SU-DHL-6 (cell line): ENCODE measurements at regions not wholly inside any gene's neighbourhood (a gene's known extent, or its start where the extent isn't known, plus 50 kb on each side); places are given as distances from the start of the nearest gene placed in this dataset.

Experiments
- H2AFZ ChIP-seq: fragments of 200-600 bp; sonication (generic); 2 replicates; pipeline ENCODE4 v1.6.1; 2014; ENCODE audit warnings: low read depth, mild to moderate bottlenecking, moderate library complexity, mixed read lengths, antibody characterized with exemption, low read length; ENCODE audit not compliant: severe bottlenecking
- H3F3A ChIP-seq: fragments of 200-600 bp; shearing (Covaris generic); 2 replicates; pipeline ENCODE4 v1.6.0; 2016; ENCODE audit warnings: antibody characterized with exemption, mild to moderate bottlenecking; ENCODE audit not compliant: insufficient read depth
- H3K27ac ChIP-seq: fragments of 200-600 bp; sonication (generic); 2 replicates; pipeline ENCODE4 v1.5.1; 2016; ENCODE audit warnings: low read depth, mild to moderate bottlenecking, low read length, moderate library complexity, mixed read lengths
- H3K27me3 ChIP-seq: fragments of 200-600 bp; sonication (generic), shearing (Covaris generic); 2 replicates; pipeline ENCODE4 v1.6.0; 2014; ENCODE audit warnings: mild to moderate bottlenecking, low read length
- H3K36me3 ChIP-seq: fragments of 200-600 bp; sonication (generic); 2 replicates; pipeline ENCODE4 v1.6.1; 2014; ENCODE audit warnings: mild to moderate bottlenecking, low read length, mixed read lengths
- H3K4me2 ChIP-seq: fragments of 300-600, 200-600 bp; shearing (Covaris generic), sonication (generic); 2 replicates; pipeline ENCODE4 v1.6.0; 2014; ENCODE audit warnings: low read length, low read depth, mild to moderate bottlenecking; ENCODE audit not compliant: poor library complexity, severe bottlenecking
- H3K4me3 ChIP-seq: fragments of 200-600 bp; sonication (generic); 2 replicates; pipeline ENCODE4 v1.5.1; 2014; ENCODE audit warnings: antibody characterized with exemption, low read length, mild to moderate bottlenecking, mixed read lengths; ENCODE audit not compliant: insufficient read depth, poor library complexity, severe bottlenecking
- H3K79me2 ChIP-seq: fragments of 200-600 bp; sonication (generic); 2 replicates; pipeline ENCODE4 v1.6.1; 2014; ENCODE audit warnings: mild to moderate bottlenecking, low read length, moderate library complexity; ENCODE audit not compliant: insufficient read depth
- H3K9ac ChIP-seq: fragments of 200-600 bp; sonication (generic); 2 replicates; pipeline ENCODE4 v1.7.0; 2014; ENCODE audit warnings: mild to moderate bottlenecking, low read length
- H3K9me2 ChIP-seq: fragments of 200-600 bp; sonication (generic); replicated peaks from 2 replicates; pipeline ENCODE4 v1.6.1; 2014; ENCODE audit warnings: low read length; ENCODE audit not compliant: insufficient read depth
- H3K9me3 ChIP-seq: fragments of 200-600 bp; sonication (generic); 2 replicates; pipeline ENCODE4 v1.6.1; 2014; ENCODE audit warnings: low read length, mixed read lengths; ENCODE audit not compliant: insufficient read depth
- H4K20me1 ChIP-seq: fragments of 200-600 bp; sonication (generic); 2 replicates; pipeline ENCODE4 v1.6.1; 2014; ENCODE audit warnings: low read depth, mild to moderate bottlenecking, antibody characterized with exemption, low read length, moderate library complexity, mixed read lengths
- EZH2phosphoT487 ChIP-seq: fragments of 200-600 bp; sonication (generic), shearing (Covaris generic); conservative IDR thresholded peaks from 2 replicates; pipeline ENCODE4 v1.6.1; 2018; ENCODE audit warnings: mild to moderate bottlenecking, antibody characterized with exemption, low read length, moderate library complexity, mixed read lengths
- TF ChIP-seq, protein P1 (sequence below): fragments of 200-600 bp; sonication (generic); IDR thresholded peaks from one replicate; pipeline ENCODE4 v1.5.1; 2017; ENCODE audit warnings: antibody characterized with exemption, mild to moderate bottlenecking, low read length, moderate library complexity; ENCODE audit not compliant: insufficient read depth, poor library complexity, severe bottlenecking

DNA sequence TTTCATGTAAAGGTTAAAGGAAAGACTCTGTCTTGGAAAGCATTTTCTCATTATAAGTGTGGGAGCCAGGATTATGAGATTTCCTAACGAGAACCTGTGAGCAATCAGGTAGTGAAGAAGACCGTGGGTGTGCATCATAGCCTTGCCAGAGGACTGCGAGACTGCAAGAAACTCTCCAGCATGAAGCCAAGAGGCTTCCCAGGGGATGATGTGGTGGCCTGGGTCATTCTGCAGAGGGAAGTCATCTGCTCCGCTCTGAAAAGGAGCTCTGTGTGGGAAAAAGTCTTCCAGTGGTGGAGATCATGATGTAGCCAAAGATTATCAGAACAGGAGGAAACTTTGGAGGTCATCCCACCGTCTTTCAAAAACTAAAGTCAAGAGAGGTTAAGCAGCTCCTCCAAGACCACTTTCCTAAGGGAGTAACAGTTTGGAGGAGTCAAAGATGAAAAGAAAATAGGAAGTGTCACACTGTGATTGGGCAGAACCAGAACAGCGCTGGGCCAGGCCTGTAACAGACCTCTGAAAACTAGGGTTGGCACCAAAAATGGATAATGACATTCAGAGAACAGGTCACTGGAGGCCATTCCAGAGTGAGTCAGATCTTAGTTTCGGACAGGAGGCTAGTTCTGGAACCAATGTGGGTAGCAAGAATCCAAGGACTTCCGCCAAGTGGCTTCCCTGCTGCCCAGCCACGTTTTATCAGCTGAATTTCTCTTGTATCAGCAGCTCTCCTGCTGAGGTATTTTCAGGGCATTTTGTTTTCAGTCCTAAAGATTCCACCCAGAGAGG lies 113.0 kb downstream of the LRATD1 start:
- no peak overlapping the region for H3K9ac ChIP-seq
- H3K27ac ChIP-seq: no peak overlapping the region
- no peaks in the 10 kb centered on the region for H3K36me3 ChIP-seq
- H3K27me3 ChIP-seq: no peaks in the 10 kb centered on the region
- no peak for TF ChIP-seq EZH2phosphoT487
- TF ChIP-seq, protein P1, sequence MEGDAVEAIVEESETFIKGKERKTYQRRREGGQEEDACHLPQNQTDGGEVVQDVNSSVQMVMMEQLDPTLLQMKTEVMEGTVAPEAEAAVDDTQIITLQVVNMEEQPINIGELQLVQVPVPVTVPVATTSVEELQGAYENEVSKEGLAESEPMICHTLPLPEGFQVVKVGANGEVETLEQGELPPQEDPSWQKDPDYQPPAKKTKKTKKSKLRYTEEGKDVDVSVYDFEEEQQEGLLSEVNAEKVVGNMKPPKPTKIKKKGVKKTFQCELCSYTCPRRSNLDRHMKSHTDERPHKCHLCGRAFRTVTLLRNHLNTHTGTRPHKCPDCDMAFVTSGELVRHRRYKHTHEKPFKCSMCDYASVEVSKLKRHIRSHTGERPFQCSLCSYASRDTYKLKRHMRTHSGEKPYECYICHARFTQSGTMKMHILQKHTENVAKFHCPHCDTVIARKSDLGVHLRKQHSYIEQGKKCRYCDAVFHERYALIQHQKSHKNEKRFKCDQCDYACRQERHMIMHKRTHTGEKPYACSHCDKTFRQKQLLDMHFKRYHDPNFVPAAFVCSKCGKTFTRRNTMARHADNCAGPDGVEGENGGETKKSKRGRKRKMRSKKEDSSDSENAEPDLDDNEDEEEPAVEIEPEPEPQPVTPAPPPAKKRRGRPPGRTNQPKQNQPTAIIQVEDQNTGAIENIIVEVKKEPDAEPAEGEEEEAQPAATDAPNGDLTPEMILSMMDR: no peak
- H3K79me2 ChIP-seq: no peaks in the 10 kb centered on the region
- no peak overlapping the region for H3K4me3 ChIP-seq
- H3K4me2 ChIP-seq: no peak overlapping the region
- no peak overlapping the region for H2AFZ ChIP-seq
- H3K9me3 ChIP-seq: peaks cover 4% of the 10 kb centered on the region; the same call in 1 of the 2 replicates
- H3F3A ChIP-seq: no peaks in the 10 kb centered on the region
- no peaks in the 10 kb centered on the region; the same call in 1 of the 2 replicates for H3K9me2 ChIP-seq
- no peaks in the 10 kb centered on the region for H4K20me1 ChIP-seq

- Histone ChIP-seq H3K27me3 (no peaks in the 10 kb centered on the region), H4K20me1 (no peaks in the 10 kb centered on the region), H3K9me2 (no peaks in the 10 kb centered on the region; the same call in 1 of the 2 replicates), H3K4me3 (no peak overlapping the region), H3K79me2 (no peaks in the 10 kb centered on the region), H3K9ac (no peak overlapping the region), H2AFZ (no peak overlapping the region), H3K9me3 (peaks cover 4% of the 10 kb centered on the region; the same call in 1 of the 2 replicates), H3K36me3 (no peaks in the 10 kb centered on the region), H3K27ac (no peak overlapping the region), H3K4me2 (no peak overlapping the region), H3F3A (no peaks in the 10 kb centered on the region)
- TF ChIP-seq EZH2phosphoT487: no peak
- TF ChIP-seq, protein P1: no peak
These were observed 113.6 kb downstream of the LRATD1 start for GRCh38 chr2:14746133-14746532.

- no peak overlapping the region for H3K9ac ChIP-seq
- H3K4me3 ChIP-seq: no peak overlapping the region
- H3K4me2 ChIP-seq: no peak overlapping the region
- no peak overlapping the region for H3K27ac ChIP-seq
- no peaks in the 10 kb centered on the region; the same call in 1 of the 2 replicates for H3K9me2 ChIP-seq
- H3K9me3 ChIP-seq: peaks cover 4% of the 10 kb centered on the region; the same call in 1 of the 2 replicates
- no peaks in the 10 kb centered on the region for H4K20me1 ChIP-seq
- H3K27me3 ChIP-seq: no peaks in the 10 kb centered on the region
- no peaks in the 10 kb centered on the region for H3K36me3 ChIP-seq
- H3F3A ChIP-seq: no peaks in the 10 kb centered on the region
- no peak overlapping the region for H2AFZ ChIP-seq
- no peak for TF ChIP-seq EZH2phosphoT487
- TF ChIP-seq, protein P1: no peak
- H3K79me2 ChIP-seq: no peaks in the 10 kb centered on the region
These were observed 114.9 kb downstream of the LRATD1 start for GRCh38 chr2:14747447-14747846.
